ENCODE measurements at regions not wholly inside any gene's neighbourhood (a gene's known extent, or its start where the extent isn't known, plus 50 kb on each side); places are given as distances from the start of the nearest gene placed in this dataset.

DNA sequence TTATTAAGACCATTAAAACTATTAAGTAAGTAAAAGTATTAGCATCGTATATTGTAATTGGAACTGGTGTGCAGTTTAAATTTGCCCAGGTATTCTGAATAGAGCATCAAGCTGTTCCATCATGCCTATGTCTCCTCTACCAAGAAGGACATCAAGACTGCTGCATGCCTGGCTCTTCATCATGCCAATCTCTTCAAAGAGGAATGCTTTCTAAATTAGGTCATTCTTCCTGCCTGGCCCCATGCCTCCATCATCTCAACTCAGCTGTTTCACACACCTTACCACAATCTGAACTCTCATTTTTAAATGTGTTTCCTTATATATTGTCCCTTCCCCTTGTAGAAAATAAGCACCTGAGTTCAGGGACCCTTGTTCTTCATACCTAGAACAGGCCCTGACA, 270.5 kb upstream of the PPARGC1A start:
- TF ChIP-seq, protein P1, sequence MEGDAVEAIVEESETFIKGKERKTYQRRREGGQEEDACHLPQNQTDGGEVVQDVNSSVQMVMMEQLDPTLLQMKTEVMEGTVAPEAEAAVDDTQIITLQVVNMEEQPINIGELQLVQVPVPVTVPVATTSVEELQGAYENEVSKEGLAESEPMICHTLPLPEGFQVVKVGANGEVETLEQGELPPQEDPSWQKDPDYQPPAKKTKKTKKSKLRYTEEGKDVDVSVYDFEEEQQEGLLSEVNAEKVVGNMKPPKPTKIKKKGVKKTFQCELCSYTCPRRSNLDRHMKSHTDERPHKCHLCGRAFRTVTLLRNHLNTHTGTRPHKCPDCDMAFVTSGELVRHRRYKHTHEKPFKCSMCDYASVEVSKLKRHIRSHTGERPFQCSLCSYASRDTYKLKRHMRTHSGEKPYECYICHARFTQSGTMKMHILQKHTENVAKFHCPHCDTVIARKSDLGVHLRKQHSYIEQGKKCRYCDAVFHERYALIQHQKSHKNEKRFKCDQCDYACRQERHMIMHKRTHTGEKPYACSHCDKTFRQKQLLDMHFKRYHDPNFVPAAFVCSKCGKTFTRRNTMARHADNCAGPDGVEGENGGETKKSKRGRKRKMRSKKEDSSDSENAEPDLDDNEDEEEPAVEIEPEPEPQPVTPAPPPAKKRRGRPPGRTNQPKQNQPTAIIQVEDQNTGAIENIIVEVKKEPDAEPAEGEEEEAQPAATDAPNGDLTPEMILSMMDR (IDR thresholded peaks at IDR 0.05; ENCODE audit: control insufficient read depth, extremely low read depth, insufficient read depth), result no peak
- no peak for DNase-seq (ENCODE audit: low read depth)
- H3K4me3 ChIP-seq (ENCODE audit: low read depth, low read length), result no peak overlapping the region

DNA sequence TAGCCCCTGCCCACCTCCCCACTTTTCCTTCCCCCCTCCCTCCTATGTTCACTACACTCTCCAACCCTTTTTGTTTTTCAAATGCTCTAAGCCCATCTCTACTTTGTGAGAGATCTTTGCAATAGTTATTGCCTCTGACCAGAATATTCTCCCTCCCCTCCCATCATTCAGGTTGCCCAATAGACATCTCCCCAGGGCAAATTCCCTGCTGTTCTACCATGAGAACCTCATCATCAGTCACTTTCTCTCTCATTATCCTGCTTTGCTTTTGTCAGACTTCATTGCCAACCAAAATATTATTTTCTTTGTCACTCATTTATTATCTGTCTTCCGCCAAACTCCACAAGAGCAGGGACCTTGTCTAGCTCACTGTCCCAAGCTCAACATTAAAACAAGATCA, 268.2 kb upstream of the PPARGC1A start:
- TF ChIP-seq, protein P1 (IDR thresholded peaks at IDR 0.05; ENCODE audit: control insufficient read depth, extremely low read depth, insufficient read depth), result no peak
- no peak overlapping the region for H3K4me3 ChIP-seq (ENCODE audit: low read depth, low read length)
- no peak for DNase-seq (ENCODE audit: low read depth)

DNA sequence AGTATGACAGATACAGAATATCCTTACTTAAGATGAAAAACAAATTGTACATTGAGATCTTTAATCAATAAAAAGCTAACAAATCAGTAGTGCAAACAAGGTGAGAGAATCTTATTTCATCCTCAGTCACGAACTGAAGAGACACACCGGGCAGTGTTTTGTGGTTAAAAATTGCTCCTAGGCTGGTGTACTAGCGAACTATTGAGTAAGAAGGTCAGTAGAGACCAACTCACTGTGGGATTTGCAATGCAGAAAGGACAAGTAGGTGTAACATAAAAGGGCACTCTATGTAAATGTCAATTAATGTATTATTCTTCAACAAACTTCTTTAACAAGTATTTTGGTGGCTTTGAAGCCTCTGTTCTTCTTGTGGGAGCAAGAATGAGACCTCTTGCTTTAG, 260.2 kb upstream of the PPARGC1A start:
- TF ChIP-seq, protein P1 (IDR thresholded peaks at IDR 0.05; ENCODE audit: control insufficient read depth, extremely low read depth, insufficient read depth), result no peak
- H3K4me3 ChIP-seq (ENCODE audit: low read depth, low read length), result no peak overlapping the region
- DNase-seq (ENCODE audit: low read depth), result no peak

DNA sequence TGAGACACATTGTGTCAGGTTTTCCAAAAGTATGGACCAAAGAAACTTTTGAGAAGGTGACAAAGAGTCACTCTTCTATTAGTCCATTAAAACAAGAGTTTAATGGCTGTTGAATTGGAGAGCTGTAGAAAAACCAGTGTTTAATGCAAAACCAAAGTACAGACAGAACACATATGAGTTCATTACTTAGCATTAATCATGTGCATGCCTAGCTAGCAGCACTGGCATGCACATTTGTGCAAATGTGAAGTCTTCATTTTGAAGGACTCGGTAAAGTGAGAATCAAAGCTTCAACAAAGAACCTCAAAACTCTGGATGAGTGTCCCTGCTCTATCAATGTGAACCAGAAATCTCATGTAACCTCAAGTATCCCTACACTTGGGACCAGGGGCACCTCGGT, 256.3 kb upstream of the PPARGC1A start:
- H3K4me3 ChIP-seq (ENCODE audit: low read depth, low read length), result no peak overlapping the region
- DNase-seq (ENCODE audit: low read depth), result no peak
- TF ChIP-seq, protein P1 (IDR thresholded peaks at IDR 0.05; ENCODE audit: control insufficient read depth, extremely low read depth, insufficient read depth), result no peak

DNA sequence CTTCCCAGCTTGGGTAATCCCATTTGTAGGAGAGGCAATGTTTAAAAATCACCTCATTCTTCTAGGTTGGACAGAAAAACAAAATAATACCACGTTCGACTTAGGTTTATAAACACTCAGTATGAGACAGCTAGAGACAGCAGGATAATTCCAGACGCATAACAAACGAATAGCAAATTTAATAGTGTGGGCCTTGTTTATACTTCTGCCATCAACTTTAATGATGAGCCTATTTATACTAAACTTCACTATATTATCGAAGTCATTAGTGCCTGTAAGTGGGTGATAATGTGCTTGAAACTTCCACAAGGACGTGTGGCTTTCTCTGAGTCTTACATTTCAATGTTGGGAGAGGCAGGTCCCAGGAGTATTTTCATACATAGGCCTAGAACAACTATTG, 255.7 kb upstream of the PPARGC1A start:
- TF ChIP-seq, protein P1 (IDR thresholded peaks at IDR 0.05; ENCODE audit: control insufficient read depth, extremely low read depth, insufficient read depth), result no peak
- no peak for DNase-seq (ENCODE audit: low read depth)
- H3K4me3 ChIP-seq (ENCODE audit: low read depth, low read length), result no peak overlapping the region

DNA sequence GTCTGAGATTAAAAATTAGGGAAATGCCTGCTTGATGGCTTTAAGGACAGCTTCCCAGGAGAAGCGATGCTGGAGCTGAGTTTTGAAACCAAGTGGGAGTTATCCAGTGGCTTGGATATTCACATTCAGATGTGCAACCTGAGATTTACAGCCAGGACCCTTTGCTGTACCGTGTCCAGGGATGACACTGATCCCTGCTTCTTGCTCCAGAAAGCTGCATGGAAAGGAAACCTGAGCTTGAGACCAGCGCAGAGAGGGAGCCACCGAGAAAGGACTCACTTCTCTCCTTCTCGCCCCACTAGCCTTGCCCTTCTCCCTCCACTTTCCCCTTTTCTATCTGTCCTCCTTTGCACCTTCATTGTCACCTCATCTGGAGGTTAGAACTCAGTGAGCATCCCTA, 254.5 kb upstream of the PPARGC1A start:
- TF ChIP-seq, protein P1 (IDR thresholded peaks at IDR 0.05; ENCODE audit: control insufficient read depth, extremely low read depth, insufficient read depth), result no peak
- no peak overlapping the region for H3K4me3 ChIP-seq (ENCODE audit: low read depth, low read length)
- DNase-seq (ENCODE audit: low read depth), result no peak

DNA sequence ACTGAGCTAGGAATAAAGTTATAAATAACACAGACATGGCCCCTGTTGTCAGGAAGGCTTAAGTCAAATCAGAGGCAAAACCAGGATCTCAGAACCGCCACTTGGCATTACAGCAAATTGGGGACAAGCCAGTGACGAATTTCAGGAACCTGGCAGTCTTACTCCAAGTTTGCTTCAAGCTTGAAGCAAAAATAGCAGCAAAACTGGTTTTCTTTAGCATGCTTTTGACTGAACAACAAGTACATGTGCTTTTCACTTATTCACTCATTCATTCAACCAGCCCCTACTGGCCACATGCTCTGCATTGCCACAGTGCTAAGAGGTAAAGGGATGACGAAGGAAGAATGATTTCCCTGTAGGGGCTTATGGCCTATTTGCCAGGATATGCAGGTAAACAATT, 253.9 kb upstream of the PPARGC1A start:
- TF ChIP-seq, protein P1 (IDR thresholded peaks at IDR 0.05; ENCODE audit: control insufficient read depth, extremely low read depth, insufficient read depth), result no peak
- H3K4me3 ChIP-seq (ENCODE audit: low read depth, low read length), result no peak overlapping the region
- DNase-seq (ENCODE audit: low read depth), result no peak
